ENCODE measurements at regions not wholly inside any gene's neighbourhood (a gene's known extent, or its start where the extent isn't known, plus 50 kb on each side); places are given as distances from the start of the nearest gene placed in this dataset.

GRCh38 chr4:157908691-157909090, 264.1 kb downstream of the GASK1B start:
- Mint-ChIP-seq H3K4me1 (no peaks in the 10 kb centered on the region), H3K9me3 (peaks cover 6 to 7% of the 10 kb centered on the region in 2 donors), H3K27ac (no peak overlapping the region), H3K4me3 (no peak overlapping the region), H3K27me3 (ENCODE audit: low read depth in 2 of 2) (no peaks in the 10 kb centered on the region), H3K36me3 (no peaks in the 10 kb centered on the region)
- DNase-seq (no peak), ATAC-seq (no peak)
- no peaks in the 10 kb centered on the region for H3K9me3 ChIP-seq (ENCODE audit: control insufficient read depth, insufficient read depth, low read length)
- no peaks in the 10 kb centered on the region for H3K27me3 ChIP-seq (ENCODE audit: control insufficient read depth, insufficient read depth, low read length)
- TF ChIP-seq, protein P1, sequence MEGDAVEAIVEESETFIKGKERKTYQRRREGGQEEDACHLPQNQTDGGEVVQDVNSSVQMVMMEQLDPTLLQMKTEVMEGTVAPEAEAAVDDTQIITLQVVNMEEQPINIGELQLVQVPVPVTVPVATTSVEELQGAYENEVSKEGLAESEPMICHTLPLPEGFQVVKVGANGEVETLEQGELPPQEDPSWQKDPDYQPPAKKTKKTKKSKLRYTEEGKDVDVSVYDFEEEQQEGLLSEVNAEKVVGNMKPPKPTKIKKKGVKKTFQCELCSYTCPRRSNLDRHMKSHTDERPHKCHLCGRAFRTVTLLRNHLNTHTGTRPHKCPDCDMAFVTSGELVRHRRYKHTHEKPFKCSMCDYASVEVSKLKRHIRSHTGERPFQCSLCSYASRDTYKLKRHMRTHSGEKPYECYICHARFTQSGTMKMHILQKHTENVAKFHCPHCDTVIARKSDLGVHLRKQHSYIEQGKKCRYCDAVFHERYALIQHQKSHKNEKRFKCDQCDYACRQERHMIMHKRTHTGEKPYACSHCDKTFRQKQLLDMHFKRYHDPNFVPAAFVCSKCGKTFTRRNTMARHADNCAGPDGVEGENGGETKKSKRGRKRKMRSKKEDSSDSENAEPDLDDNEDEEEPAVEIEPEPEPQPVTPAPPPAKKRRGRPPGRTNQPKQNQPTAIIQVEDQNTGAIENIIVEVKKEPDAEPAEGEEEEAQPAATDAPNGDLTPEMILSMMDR (IDR thresholded peaks at IDR 0.05), result no peak
- intact Hi-C loops (cut with micrococcal nuclease), result no loop called here
- no peaks in the 10 kb centered on the region for H3K36me3 ChIP-seq (ENCODE audit: control insufficient read depth, insufficient read depth, low read length)
- WGBS (ENCODE audit: insufficient coverage), result 93% methylated on average over 2 of the region's 2 CpGs
- H3K4me1 ChIP-seq (ENCODE audit: control insufficient read depth, insufficient read depth, low read length), result no peaks in the 10 kb centered on the region
- H3K4me3 ChIP-seq (ENCODE audit: low read length), result no peak overlapping the region
- H3K27ac ChIP-seq (ENCODE audit: low read length), result no peak overlapping the region

DNA sequence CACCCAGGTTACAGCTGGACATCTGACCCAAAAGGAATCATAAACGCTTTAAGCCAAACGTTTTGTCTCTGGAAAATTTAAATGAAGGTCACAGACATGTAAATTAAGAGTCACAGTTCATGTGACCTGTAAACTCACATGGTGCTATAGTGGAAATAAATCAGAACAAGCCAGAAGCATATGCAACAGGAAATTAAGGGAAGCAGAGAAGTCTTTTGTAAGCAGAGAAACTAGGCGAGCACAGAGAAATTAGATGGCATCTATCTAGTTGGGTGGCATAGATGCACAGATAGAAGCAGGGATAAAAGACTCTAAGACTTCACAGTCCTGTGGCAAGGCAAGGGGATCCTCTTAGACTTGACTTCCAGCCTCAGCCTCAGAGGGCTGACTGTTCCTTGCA, 264.8 kb downstream of the GASK1B start:
- intact Hi-C loops (cut with micrococcal nuclease), result no loop called here

DNA sequence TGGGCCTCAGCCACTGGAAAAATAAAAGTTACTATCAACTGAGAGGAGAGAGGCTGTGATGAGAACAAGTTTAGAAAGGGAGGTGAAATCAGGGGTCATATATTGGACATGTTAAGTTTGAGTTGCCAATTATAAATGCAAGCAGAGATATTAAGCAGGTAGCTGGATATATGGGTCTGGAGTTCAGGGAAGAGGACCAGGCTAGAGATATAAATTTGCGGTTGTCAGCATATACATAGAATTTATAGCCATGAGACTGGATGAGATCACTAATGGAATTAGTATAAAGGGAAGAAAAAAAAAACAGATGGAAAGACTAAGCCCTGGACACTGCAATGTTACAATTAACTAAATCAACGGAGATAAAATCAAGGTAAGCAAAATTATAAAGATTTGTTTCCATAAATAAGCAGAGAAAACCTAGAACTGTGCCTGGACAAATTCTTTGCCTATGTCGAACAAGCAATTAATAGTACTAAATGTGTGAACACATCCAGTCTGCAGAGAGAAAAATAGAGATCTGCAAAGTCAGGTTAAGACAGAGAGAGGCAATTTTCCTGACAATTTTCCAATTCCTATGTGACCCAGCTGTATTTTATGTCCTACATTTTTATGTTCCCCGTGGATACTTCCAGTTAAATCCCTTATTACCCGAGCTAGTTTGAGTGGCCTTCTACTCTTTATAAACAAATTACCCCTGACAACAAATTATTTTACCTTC, 265.4 kb downstream of the GASK1B start:
- Mint-ChIP-seq H3K27ac (no peak overlapping the region), H3K4me3 (no peak overlapping the region), H3K9me3 (peaks cover 5 to 10% of the 10 kb centered on the region in 2 donors), H3K4me1 (no peaks in the 10 kb centered on the region), H3K36me3 (no peaks in the 10 kb centered on the region), H3K27me3 (ENCODE audit: low read depth in 2 of 2) (no peaks in the 10 kb centered on the region)
- DNase-seq (no peak), ATAC-seq (no peak)
- Histone ChIP-seq H3K27ac (ENCODE audit: low read length) (no peak overlapping the region), H3K4me3 (ENCODE audit: low read length) (no peak overlapping the region), H3K36me3 (ENCODE audit: control insufficient read depth, insufficient read depth, low read length) (no peaks in the 10 kb centered on the region), H3K27me3 (ENCODE audit: control insufficient read depth, insufficient read depth, low read length) (no peaks in the 10 kb centered on the region), H3K4me1 (ENCODE audit: control insufficient read depth, insufficient read depth, low read length) (no peaks in the 10 kb centered on the region), H3K9me3 (ENCODE audit: control insufficient read depth, insufficient read depth, low read length) (no peaks in the 10 kb centered on the region)
- intact Hi-C loops (cut with micrococcal nuclease), result no loop called here
- whole genome bisulfite sequencing (ENCODE audit: insufficient coverage), result 82% methylated on average over 5 of the region's 5 CpGs
- TF ChIP-seq, protein P1 (IDR thresholded peaks at IDR 0.05), result no peak

More for the DNA sequence above, 264.8 kb downstream of the GASK1B start:
- no peak overlapping the region for H3K4me3 Mint-ChIP-seq
- H3K27ac Mint-ChIP-seq, result no peak overlapping the region
- DNase-seq, result no peak
- H3K27ac ChIP-seq (ENCODE audit: low read length), result no peak overlapping the region
- no peaks in the 10 kb centered on the region for H3K4me1 ChIP-seq (ENCODE audit: control insufficient read depth, insufficient read depth, low read length)
- peaks cover 3 to 7% of the 10 kb centered on the region in 2 donors for H3K9me3 Mint-ChIP-seq
- H3K27me3 ChIP-seq (ENCODE audit: control insufficient read depth, insufficient read depth, low read length), result no peaks in the 10 kb centered on the region
- no peaks in the 10 kb centered on the region for H3K36me3 ChIP-seq (ENCODE audit: control insufficient read depth, insufficient read depth, low read length)
- no peak for ATAC-seq
- H3K9me3 ChIP-seq (ENCODE audit: control insufficient read depth, insufficient read depth, low read length), result no peaks in the 10 kb centered on the region
- no peaks in the 10 kb centered on the region for H3K36me3 Mint-ChIP-seq
- H3K4me3 ChIP-seq (ENCODE audit: low read length), result no peak overlapping the region
- no peaks in the 10 kb centered on the region for H3K27me3 Mint-ChIP-seq (ENCODE audit: low read depth in 2 of 2)
- 72% methylated on average over 3 of the region's 3 CpGs for WGBS (ENCODE audit: insufficient coverage)
- no peaks in the 10 kb centered on the region for H3K4me1 Mint-ChIP-seq
- TF ChIP-seq, protein P1 (IDR thresholded peaks at IDR 0.05), result no peak
